OCI-LY3 (cell line): ENCODE measurements at regions not wholly inside any gene's neighbourhood (a gene's known extent, or its start where the extent isn't known, plus 50 kb on each side); places are given as distances from the start of the nearest gene placed in this dataset.

Experiments used
- H2AFZ ChIP-seq: fragments of 200-600, 300-600 bp; shearing (Covaris generic); 2 replicates; pipeline ENCODE4 v1.6.0; 2014; ENCODE audit warnings: antibody characterized with exemption, low read depth, low read length
- H3K27ac ChIP-seq: fragments of 200-600, 300-600 bp; sonication (generic); 2 replicates; pipeline ENCODE4 v1.5.1; 2014; ENCODE audit warnings: mild to moderate bottlenecking, low read length, moderate library complexity, mixed read lengths
- H3K27me3 ChIP-seq: fragments of 200-600, 300-600 bp; sonication (generic); 2 replicates; pipeline ENCODE4 v1.6.1; 2014; ENCODE audit warnings: low read depth, low read length, mixed read lengths
- H3K36me3 ChIP-seq: fragments of 200-600, 300-600 bp; sonication (generic); replicated peaks from 2 replicates; pipeline ENCODE3; 2014; ENCODE audit warnings: low read depth, low read length, mixed read lengths
- H3K4me1 ChIP-seq: fragments of 300-600, 200-600 bp; sonication (generic); 2 replicates; pipeline ENCODE4 v1.6.1; 2014; ENCODE audit warnings: low read length, mixed read lengths
- H3K4me2 ChIP-seq: fragments of 200-600, 300-600 bp; sonication (generic); 2 replicates; pipeline ENCODE4 v1.6.1; 2014; ENCODE audit warnings: low read length, mixed read lengths
- H3K4me3 ChIP-seq: fragments of 300-600, 200-600 bp; sonication (generic); 2 replicates; pipeline ENCODE4 v1.5.1; 2014; ENCODE audit warnings: antibody characterized with exemption, mild to moderate bottlenecking, low read length, moderate library complexity
- H3K79me2 ChIP-seq: fragments of 300-600, 200-600 bp; shearing (Covaris generic); 2 replicates; pipeline ENCODE4 v1.6.1; 2014; ENCODE audit warnings: mild to moderate bottlenecking, low read length, mixed read lengths
- H3K9ac ChIP-seq: fragments of 300-600, 200-600 bp; shearing (Covaris generic); 2 replicates; pipeline ENCODE4 v1.6.0; 2014; ENCODE audit warnings: mild to moderate bottlenecking, low read length, moderate library complexity
- H3K9me3 ChIP-seq: fragments of 200-600, 300-600 bp; shearing (Covaris generic); 2 replicates; pipeline ENCODE4 v1.6.1; 2014; ENCODE audit warnings: low read length, mixed read lengths; ENCODE audit not compliant: insufficient read depth
- H4K20me1 ChIP-seq: fragments of 200-600, 300-600 bp; sonication (generic); 2 replicates; pipeline ENCODE4 v1.6.1; 2016; ENCODE audit warnings: low read length, mixed read lengths; ENCODE audit not compliant: insufficient read depth
- CTCF ChIP-seq: fragments of 200-600, 300-600 bp; sonication (generic); IDR thresholded peaks from 2 replicates; pipeline ENCODE4 v1.5.1; 2014; ENCODE audit warnings: antibody characterized with exemption, low read length, low read depth
- EZH2phosphoT487 ChIP-seq: fragments of 200-600 bp; shearing (Covaris generic); IDR thresholded peaks from 2 replicates; pipeline ENCODE4 v1.6.1; 2018; ENCODE audit warnings: antibody characterized with exemption, mixed run types, low read depth

GRCh38 chr10:61285749-61286148 is 167.4 kb downstream of the TMEM26 start:
- Histone ChIP-seq H3K4me1 (peaks cover 49% of the 10 kb centered on the region), H3K79me2 (no peaks in the 10 kb centered on the region), H3K27ac (peak overlapping the region; percentile 67), H3K27me3 (no peaks in the 10 kb centered on the region), H3K9ac (peak overlapping the region; percentile 27; the same call in 1 of the 2 replicates), H2AFZ (no peak overlapping the region), H3K36me3 (peaks cover 2% of the 10 kb centered on the region), H3K4me2 (peak overlapping the region; percentile 62), H4K20me1 (no peaks in the 10 kb centered on the region), H3K9me3 (no peaks in the 10 kb centered on the region), H3K4me3 (peak overlapping the region; percentile 44; the same call in 1 of the 2 replicates)
- TF ChIP-seq EZH2phosphoT487, result no peak
- TF ChIP-seq CTCF, result no peak

GRCh38 chr10:61284222-61284890 is 168.8 kb downstream of the TMEM26 start:
- Histone ChIP-seq H3K9me3 (no peaks in the 10 kb centered on the region), H3K9ac (peak overlapping the region; percentile 16; the same call in 1 of the 2 replicates), H3K79me2 (no peaks in the 10 kb centered on the region), H3K27ac (no peak overlapping the region), H3K36me3 (peaks cover 2% of the 10 kb centered on the region), H2AFZ (peak overlapping the region; percentile 46; the same call in 1 of the 2 replicates), H3K4me2 (peak overlapping the region; percentile 68), H4K20me1 (no peaks in the 10 kb centered on the region), H3K4me1 (peaks cover 49% of the 10 kb centered on the region), H3K27me3 (no peaks in the 10 kb centered on the region), H3K4me3 (peak overlapping the region; percentile 70)
- TF ChIP-seq CTCF (peak; percentile 61), EZH2phosphoT487 (no peak)

GRCh38 chr10:61283481-61284221 is 169.5 kb downstream of the TMEM26 start:
- H3K4me1 ChIP-seq, result peaks cover 49% of the 10 kb centered on the region
- no peak overlapping the region for H3K27ac ChIP-seq
- peak overlapping the region; percentile 70 for H3K4me3 ChIP-seq
- H3K27me3 ChIP-seq, result no peaks in the 10 kb centered on the region
- peak overlapping the region; percentile 46; the same call in 1 of the 2 replicates for H2AFZ ChIP-seq
- H3K4me2 ChIP-seq, result peak overlapping the region; percentile 68
- no peaks in the 10 kb centered on the region for H4K20me1 ChIP-seq
- TF ChIP-seq CTCF (no peak), EZH2phosphoT487 (no peak)
- no peaks in the 10 kb centered on the region for H3K9me3 ChIP-seq
- no peaks in the 10 kb centered on the region for H3K79me2 ChIP-seq
- peaks cover 2% of the 10 kb centered on the region for H3K36me3 ChIP-seq
- H3K9ac ChIP-seq, result peak overlapping the region; percentile 16

- H3K4me1 ChIP-seq, result peaks cover 48% of the 10 kb centered on the region
- H3K9ac ChIP-seq, result no peak overlapping the region
- no peaks in the 10 kb centered on the region for H3K27me3 ChIP-seq
- H4K20me1 ChIP-seq, result no peaks in the 10 kb centered on the region
- H2AFZ ChIP-seq, result no peak overlapping the region
- TF ChIP-seq EZH2phosphoT487 (no peak), CTCF (no peak)
- H3K4me2 ChIP-seq, result peak overlapping the region; percentile 68; the same call in 1 of the 2 replicates
- no peaks in the 10 kb centered on the region for H3K9me3 ChIP-seq
- H3K79me2 ChIP-seq, result no peaks in the 10 kb centered on the region
- no peak overlapping the region for H3K27ac ChIP-seq
- no peak overlapping the region for H3K4me3 ChIP-seq
- peaks cover 2% of the 10 kb centered on the region for H3K36me3 ChIP-seq
Measured at GRCh38 chr10:61283066-61283465, 170.1 kb downstream of the TMEM26 start.
